ENCODE measurements at regions not wholly inside any gene's neighbourhood (a gene's known extent, or its start where the extent isn't known, plus 50 kb on each side); places are given as distances from the start of the nearest gene placed in this dataset.

DNA sequence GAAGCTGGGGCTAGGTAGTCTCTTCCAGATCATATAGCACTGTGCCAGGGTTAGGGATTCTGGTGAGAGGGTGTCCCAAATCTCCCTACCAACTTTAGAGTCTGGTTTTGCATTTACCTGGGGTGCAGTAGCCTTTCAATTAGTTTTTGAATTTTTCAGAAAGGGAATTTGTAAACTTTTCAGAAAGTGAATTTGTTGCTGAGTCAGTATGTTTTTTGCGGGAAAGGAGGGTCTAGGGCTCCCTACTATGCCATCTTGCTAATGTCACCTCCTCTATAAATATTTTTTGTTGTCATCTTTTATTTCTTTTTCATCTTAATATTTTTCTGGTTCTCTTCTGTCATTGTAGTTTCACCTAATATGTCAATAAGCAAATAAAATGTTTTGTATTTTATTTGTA lies 95.8 kb upstream of the FAM98A start:
- no peaks in the 10 kb centered on the region for H3K79me2 ChIP-seq (ENCODE audit: control insufficient read depth in 1 of 2, insufficient read depth in 2 of 2, low read length in 2 of 2)
- H4K5ac ChIP-seq (ENCODE audit: insufficient read length, low read depth, low read length): no peak overlapping the region
- 44% methylated on average over 1 of the region's 1 CpG; no CpG with 5 or more reads in 1 of the 2 experiments for WGBS, 2 experiments (ENCODE audit: extremely low coverage in 1 of 2, insufficient coverage in 1 of 2, insufficient read length in 1 of 2, insufficient replicate concordance in 2 of 2, low coverage in 1 of 2, low lambda C conversion rate in 2 of 2, missing lambda C conversion rate in 1 of 2)

More for the DNA sequence above, 95.8 kb upstream of the FAM98A start:
- FAIRE-seq: no peak
- Histone ChIP-seq H2BK120ac (replicated peaks; ENCODE audit: low read depth, low read length) (no peak overlapping the region), H3K79me1 (ENCODE audit: low read depth, low read length) (no peaks in the 10 kb centered on the region), H4K91ac (replicated peaks; ENCODE audit: insufficient read length, low read length) (no peak overlapping the region), H2AK5ac (ENCODE audit: low read depth, low read length) (no peak overlapping the region), H2AFZ (ENCODE audit: low read length) (no peak overlapping the region), H3K4me2 (ENCODE audit: insufficient read depth in 1 of 2, low read depth in 2 of 2, low read length in 2 of 2) (no peak overlapping the region), H3K4me1 (replicated peaks in 1 of 4; ENCODE audit: control insufficient read depth in 3 of 4, insufficient read depth in 4 of 4, low read length in 3 of 4) (no peaks in the 10 kb centered on the region), H3K18ac (ENCODE audit: extremely low read depth, low read length) (no peak overlapping the region), H3K4ac (replicated peaks; ENCODE audit: insufficient read length, low read depth, low read length) (no peak overlapping the region), H2BK15ac (ENCODE audit: low read length) (no peak overlapping the region), H3K9ac (replicated peaks in 1 of 4; ENCODE audit: extremely low read depth in 1 of 4, low read depth in 3 of 4, low read length in 3 of 4) (no peak overlapping the region), H3K27me3 (replicated peaks in 1 of 4; ENCODE audit: control insufficient read depth in 3 of 4, extremely low read depth in 1 of 4, insufficient read depth in 3 of 4, low read length in 3 of 4) (no peaks in the 10 kb centered on the region), H3K9me3 (ENCODE audit: insufficient read depth in 2 of 2, low read depth in 1 of 2, low read length in 1 of 2) (peaks cover 3 to 10% of the 10 kb centered on the region in 2 experiments; a peak in 3 of 4 replicates), H3K56ac (replicated peaks; ENCODE audit: insufficient read length, low read depth, low read length) (no peak overlapping the region), H3K27ac (ENCODE audit: low read depth, low read length) (no peak overlapping the region), H4K8ac (ENCODE audit: extremely low read depth, insufficient read depth, low read length) (no peak overlapping the region), H3K4me3 (ENCODE audit: extremely low read depth in 1 of 4, insufficient read depth in 2 of 4, low read depth in 3 of 4, low read length in 4 of 4) (no peak overlapping the region), H3K36me3 (ENCODE audit: control insufficient read depth in 2 of 4, insufficient read depth in 4 of 4, low read length in 3 of 4) (no peaks in the 10 kb centered on the region), H4K20me1 (replicated peaks in 1 of 2; ENCODE audit: control insufficient read depth in 1 of 2, insufficient read depth in 2 of 2, low read length in 2 of 2) (no peaks in the 10 kb centered on the region), H3K14ac (ENCODE audit: insufficient read length) (no peak overlapping the region), H2BK12ac (ENCODE audit: low read depth, low read length) (no peak overlapping the region), H3K23ac (ENCODE audit: insufficient read length) (no peak overlapping the region), H3K23me2 (ENCODE audit: low read depth, low read length) (no peaks in the 10 kb centered on the region), H2BK20ac (ENCODE audit: low read length) (no peak overlapping the region), H2BK5ac (ENCODE audit: low read depth, low read length) (no peak overlapping the region)
- no peak for DNase-seq (ENCODE audit: low read depth in 1 of 2, low spot score in 2 of 2)
- CTCF ChIA-PET (ENCODE audit: partially characterized antibody): no interaction called here
- POLR2A ChIA-PET (ENCODE audit: partially characterized antibody): no interaction called here
- no peak for TF ChIP-seq ASH2L (IDR thresholded peaks at IDR 0.05; ENCODE audit: low read length)
- TF ChIP-seq, protein P1, sequence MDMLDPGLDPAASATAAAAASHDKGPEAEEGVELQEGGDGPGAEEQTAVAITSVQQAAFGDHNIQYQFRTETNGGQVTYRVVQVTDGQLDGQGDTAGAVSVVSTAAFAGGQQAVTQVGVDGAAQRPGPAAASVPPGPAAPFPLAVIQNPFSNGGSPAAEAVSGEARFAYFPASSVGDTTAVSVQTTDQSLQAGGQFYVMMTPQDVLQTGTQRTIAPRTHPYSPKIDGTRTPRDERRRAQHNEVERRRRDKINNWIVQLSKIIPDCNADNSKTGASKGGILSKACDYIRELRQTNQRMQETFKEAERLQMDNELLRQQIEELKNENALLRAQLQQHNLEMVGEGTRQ (IDR thresholded peaks at IDR 0.05; ENCODE audit: low read length): no peak

Data from H1 (cell line).